ENCODE measurements at regions not wholly inside any gene's neighbourhood (a gene's known extent, or its start where the extent isn't known, plus 50 kb on each side); places are given as distances from the start of the nearest gene placed in this dataset.

DNA sequence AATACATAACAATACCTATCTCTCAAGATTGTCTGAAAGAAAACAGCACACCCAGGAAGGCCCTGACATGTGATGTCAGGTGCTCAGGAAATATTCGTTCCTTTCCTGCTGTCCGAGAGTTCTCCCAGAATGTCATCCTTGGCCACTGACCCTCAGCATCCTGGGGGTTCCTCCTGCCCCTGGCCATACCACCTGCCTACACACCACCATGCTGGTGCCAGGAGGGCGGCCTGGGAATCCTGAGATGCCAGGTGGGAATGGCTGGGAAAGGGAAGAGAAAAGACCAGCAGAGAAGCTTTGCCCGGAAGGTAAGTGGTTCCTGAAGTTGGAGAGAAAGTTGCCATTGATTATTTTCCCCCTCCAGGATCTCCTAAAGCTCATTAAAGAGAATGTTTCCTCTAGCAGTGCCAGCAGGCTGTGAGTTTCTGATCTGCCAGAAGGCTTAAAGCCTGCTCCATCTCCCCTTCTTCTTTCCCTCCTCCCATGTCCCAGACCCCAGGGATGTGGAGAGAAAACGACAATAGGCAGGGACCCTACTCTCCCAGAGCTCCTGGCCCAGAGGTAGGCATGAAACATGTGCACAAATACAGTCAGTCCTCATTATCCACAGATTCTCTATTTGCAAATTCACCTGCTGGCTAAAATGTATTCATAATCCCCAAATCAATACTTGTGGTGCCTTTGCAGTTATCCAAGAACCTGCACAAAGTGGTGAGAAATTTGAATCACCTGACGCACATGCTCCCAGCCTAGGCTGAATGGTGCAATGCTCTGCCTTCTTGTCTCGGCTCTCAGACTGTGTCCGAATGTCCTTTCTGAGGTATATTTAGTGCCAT is 147.1 kb upstream of the MYCN start:
- no peaks in the 10 kb centered on the region for H3K9me3 Mint-ChIP-seq (ENCODE audit: unreplicated experiment)
- POLR2A ChIA-PET = no interaction called here
- no peaks in the 10 kb centered on the region for H3K36me3 Mint-ChIP-seq (ENCODE audit: insufficient read depth, unreplicated experiment)
- DNase-seq (ENCODE audit: unreplicated experiment) = no peak
- peaks cover 69% of the 10 kb centered on the region for H3K27me3 Mint-ChIP-seq (ENCODE audit: insufficient read depth, unreplicated experiment)
- CTCF ChIA-PET = interaction anchor here (0.6 to 1.4 kb wide), 3 partner anchors 33 to 172 kb away, joined by 3 read pairs; no protein-coding TSS in a partner anchor
- no peaks in the 10 kb centered on the region for H3K4me1 Mint-ChIP-seq (ENCODE audit: insufficient read depth, unreplicated experiment)
- no peak overlapping the region for H3K27ac Mint-ChIP-seq (ENCODE audit: low read depth, unreplicated experiment)
- no peak for TF ChIP-seq CTCF (IDR thresholded peaks at IDR 0.05; ENCODE audit: unreplicated experiment)
- intact Hi-C loops (cut with micrococcal nuclease) = no loop called here
- BruUV-seq (replicated peaks) = no TSS peak
- no peak overlapping the region for H3K4me3 Mint-ChIP-seq (ENCODE audit: unreplicated experiment)

GRCh38 chr2:15793978-15794377 is 146.4 kb upstream of the MYCN start:
- no TSS peak for BruUV-seq (replicated peaks)
- H3K9me3 Mint-ChIP-seq (ENCODE audit: unreplicated experiment) = no peaks in the 10 kb centered on the region
- CTCF ChIA-PET = interaction anchor here (0.5 kb wide), 1 partner anchor 320 kb away, joined by 3 read pairs; no protein-coding TSS in a partner anchor
- H3K36me3 Mint-ChIP-seq (ENCODE audit: insufficient read depth, unreplicated experiment) = no peaks in the 10 kb centered on the region
- no peaks in the 10 kb centered on the region for H3K4me1 Mint-ChIP-seq (ENCODE audit: insufficient read depth, unreplicated experiment)
- DNase-seq (ENCODE audit: unreplicated experiment) = no peak
- no peak for TF ChIP-seq CTCF (IDR thresholded peaks at IDR 0.05; ENCODE audit: unreplicated experiment)
- POLR2A ChIA-PET = interaction anchor here (0.6 kb wide), 1 partner anchor 50 kb away, joined by 3 read pairs; no protein-coding TSS in a partner anchor
- H3K27ac Mint-ChIP-seq (ENCODE audit: low read depth, unreplicated experiment) = no peak overlapping the region
- H3K4me3 Mint-ChIP-seq (ENCODE audit: unreplicated experiment) = no peak overlapping the region
- intact Hi-C loops (cut with micrococcal nuclease) = no loop called here
- H3K27me3 Mint-ChIP-seq (ENCODE audit: insufficient read depth, unreplicated experiment) = peaks cover 70% of the 10 kb centered on the region

- BruUV-seq (replicated peaks) = no TSS peak
- CTCF ChIA-PET = interaction anchor here (0.5 kb wide), 1 partner anchor 319 kb away, joined by 3 read pairs; no protein-coding TSS in a partner anchor
- no peaks in the 10 kb centered on the region for H3K4me1 Mint-ChIP-seq (ENCODE audit: insufficient read depth, unreplicated experiment)
- H3K9me3 Mint-ChIP-seq (ENCODE audit: unreplicated experiment) = no peaks in the 10 kb centered on the region
- H3K27me3 Mint-ChIP-seq (ENCODE audit: insufficient read depth, unreplicated experiment) = peaks cover 70% of the 10 kb centered on the region
- H3K4me3 Mint-ChIP-seq (ENCODE audit: unreplicated experiment) = no peak overlapping the region
- no peaks in the 10 kb centered on the region for H3K36me3 Mint-ChIP-seq (ENCODE audit: insufficient read depth, unreplicated experiment)
- H3K27ac Mint-ChIP-seq (ENCODE audit: low read depth, unreplicated experiment) = no peak overlapping the region
- DNase-seq (ENCODE audit: unreplicated experiment) = no peak
- POLR2A ChIA-PET = interaction anchor here (0.6 to 0.9 kb wide), 2 partner anchors 50 to 77 kb away, joined by 3 read pairs; no protein-coding TSS in a partner anchor
- TF ChIP-seq CTCF (IDR thresholded peaks at IDR 0.05; ENCODE audit: unreplicated experiment) = no peak
- intact Hi-C loops (cut with micrococcal nuclease) = no loop called here
These were observed 145.7 kb upstream of the MYCN start for GRCh38 chr2:15794608-15795134.

DNA sequence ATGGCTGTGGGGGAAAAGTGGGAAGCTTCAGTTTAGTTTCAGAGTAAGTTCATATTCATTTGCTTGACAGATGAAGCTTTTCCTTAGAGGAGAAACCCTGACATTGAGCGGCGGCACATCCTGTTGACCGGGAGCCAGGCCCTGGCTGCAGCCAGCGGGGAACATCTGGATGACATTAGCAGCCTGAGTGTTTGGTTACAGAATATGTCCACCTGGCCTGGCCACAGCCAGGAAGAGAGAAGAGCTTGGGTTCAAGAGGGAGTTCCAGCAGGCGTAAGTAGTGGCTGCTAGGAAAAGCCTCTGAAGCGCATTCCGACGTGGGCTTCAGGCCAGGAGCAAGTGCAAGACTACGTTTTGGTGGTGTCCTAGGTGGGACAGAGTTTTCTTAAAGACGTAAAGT is 144.9 kb upstream of the MYCN start:
- no peaks in the 10 kb centered on the region for H3K36me3 Mint-ChIP-seq (ENCODE audit: insufficient read depth, unreplicated experiment)
- DNase-seq (ENCODE audit: unreplicated experiment) = no peak
- ChIA-PET CTCF (interaction anchor here (0.6 kb wide), 2 partner anchors 152 to 488 kb away, joined by 3 read pairs; no protein-coding TSS in a partner anchor), POLR2A (no interaction called here)
- no peak overlapping the region for H3K4me3 Mint-ChIP-seq (ENCODE audit: unreplicated experiment)
- no peak overlapping the region for H3K27ac Mint-ChIP-seq (ENCODE audit: low read depth, unreplicated experiment)
- H3K4me1 Mint-ChIP-seq (ENCODE audit: insufficient read depth, unreplicated experiment) = no peaks in the 10 kb centered on the region
- intact Hi-C loops (cut with micrococcal nuclease) = no loop called here
- no peaks in the 10 kb centered on the region for H3K9me3 Mint-ChIP-seq (ENCODE audit: unreplicated experiment)
- peaks cover 70% of the 10 kb centered on the region for H3K27me3 Mint-ChIP-seq (ENCODE audit: insufficient read depth, unreplicated experiment)
- no TSS peak for BruUV-seq (replicated peaks)
- no peak for TF ChIP-seq CTCF (IDR thresholded peaks at IDR 0.05; ENCODE audit: unreplicated experiment)

Measured in MCF 10A (cell line).